Activated CD8-positive, alpha-beta memory T cell treated with anti-CD3 and anti-CD28 coated beads for 4 hours (primary cell): ENCODE measurements at regions not wholly inside any gene's neighbourhood (a gene's known extent, or its start where the extent isn't known, plus 50 kb on each side); places are given as distances from the start of the nearest gene placed in this dataset.

Source experiments
- DNase-seq, 2 donors: peaks; one replicate each; pipeline ENCODE4 v3.0.0-alpha.2; 2020; ENCODE audit warnings: low read depth in 2 of 2

DNA sequence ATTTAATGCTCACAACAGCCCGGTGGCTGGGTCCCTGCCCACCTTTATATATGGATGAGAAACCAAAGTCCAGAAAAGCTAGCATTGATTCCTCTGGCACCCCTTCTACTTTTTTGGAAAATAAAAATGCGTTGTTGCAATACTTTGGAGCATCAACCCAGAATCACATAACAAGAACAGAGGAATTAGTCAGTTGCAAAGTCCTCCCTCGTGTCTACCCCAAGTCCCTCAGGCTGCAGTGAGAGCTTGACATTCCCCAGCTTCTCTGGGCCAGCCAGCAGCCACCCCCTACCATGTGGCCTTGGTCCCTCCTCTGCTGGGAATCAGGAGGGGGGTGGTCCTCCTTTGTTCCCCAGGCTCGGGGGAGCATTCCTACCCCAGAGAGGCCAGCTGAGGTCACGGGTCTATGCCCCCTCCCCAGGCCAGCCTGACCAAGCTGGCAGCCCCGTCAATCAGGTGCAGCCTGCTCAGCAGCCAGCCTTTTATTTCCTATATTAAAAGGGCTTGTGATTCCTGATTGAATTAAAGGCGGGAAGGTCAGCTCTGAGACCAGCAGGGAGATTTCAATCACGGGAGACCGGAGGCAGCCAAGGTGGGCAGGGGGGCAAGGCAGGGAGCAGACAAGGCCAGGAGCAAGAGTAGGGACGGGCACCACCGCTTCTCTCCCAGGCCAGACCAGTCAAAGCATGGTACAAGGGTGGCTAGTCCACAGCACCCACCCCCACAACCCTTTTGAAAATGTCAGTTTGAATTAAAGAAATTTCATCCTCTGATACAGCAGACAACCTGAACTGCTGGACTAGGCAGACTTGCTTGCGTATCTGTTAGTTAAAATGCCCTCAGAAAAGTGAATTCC lies 158.9 kb downstream of the MRPL14 start:
- no peak for DNase-seq

DNA sequence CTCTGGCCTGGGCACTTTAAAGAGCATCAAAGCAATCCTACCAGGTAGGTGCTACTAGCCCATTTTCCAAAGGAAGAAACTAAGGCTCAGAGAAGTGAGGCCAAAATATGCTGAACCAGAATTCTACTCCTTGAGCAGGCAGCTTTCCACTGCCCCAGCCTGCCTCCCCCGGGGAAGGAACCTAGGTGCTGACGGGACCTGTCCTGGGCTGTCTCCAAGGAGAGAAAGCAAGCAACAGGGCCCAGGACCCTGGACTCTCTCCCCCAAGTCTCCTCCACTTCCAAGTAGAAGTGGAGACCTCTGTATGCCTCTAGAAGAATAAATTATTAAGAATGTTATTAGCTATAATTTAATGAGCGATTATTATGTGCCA lies 159.5 kb downstream of the MRPL14 start:
- no peak for DNase-seq

DNA sequence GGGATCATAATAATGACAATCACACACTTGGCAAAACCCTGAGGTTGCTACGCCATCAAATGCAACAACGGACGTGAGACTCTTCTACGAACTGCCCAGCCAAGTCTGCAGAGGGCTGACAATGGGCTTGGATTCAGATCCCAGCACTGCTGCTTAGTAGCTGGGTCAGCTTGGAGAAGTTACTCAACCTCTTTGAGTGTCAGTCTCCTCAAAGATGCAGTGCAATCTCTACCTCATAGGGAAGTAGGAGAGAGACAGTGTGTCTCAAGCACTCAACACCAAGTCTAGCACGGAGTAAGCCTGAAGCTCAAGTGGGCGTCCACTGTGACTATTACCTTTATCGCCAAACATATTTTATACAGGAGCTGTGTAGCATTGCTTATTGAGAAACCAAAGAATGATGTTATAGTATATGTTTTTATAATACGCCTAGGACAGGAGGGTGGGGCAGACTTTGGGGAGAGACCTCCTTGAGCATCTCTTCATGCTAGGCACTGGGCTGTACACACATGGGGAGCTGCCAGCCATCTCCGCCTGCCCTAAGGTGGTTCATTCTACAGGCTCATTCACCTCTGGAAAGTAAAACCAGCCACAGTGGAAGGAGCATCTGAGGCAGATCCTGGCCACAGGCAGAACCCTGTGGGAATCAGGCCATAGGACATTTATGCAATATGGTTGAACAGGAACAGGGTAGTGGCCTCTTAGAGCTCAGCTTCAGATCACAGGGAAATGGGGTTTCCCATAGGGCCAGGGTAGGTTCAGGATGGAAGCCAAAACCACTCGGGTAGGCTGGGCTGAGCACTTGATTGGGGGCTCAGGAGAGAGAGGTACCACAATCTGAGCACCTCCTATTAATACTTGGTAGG lies 160.2 kb downstream of the MRPL14 start:
- DNase-seq = no peak

DNA sequence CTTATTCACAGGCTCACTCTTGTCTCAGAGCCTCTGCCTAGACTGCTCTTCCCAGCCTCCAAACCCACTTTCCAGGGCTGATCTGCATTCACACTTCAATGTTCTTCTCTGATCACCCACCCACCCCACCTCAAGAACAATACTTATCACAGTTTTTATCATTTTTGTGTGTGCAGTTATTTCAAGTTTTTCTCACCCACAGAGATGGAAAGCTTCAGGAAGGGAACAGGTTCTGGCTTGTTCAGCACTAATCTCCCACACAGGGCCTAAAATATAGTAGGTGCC lies 160.9 kb downstream of the MRPL14 start:
- DNase-seq = no peak

DNA sequence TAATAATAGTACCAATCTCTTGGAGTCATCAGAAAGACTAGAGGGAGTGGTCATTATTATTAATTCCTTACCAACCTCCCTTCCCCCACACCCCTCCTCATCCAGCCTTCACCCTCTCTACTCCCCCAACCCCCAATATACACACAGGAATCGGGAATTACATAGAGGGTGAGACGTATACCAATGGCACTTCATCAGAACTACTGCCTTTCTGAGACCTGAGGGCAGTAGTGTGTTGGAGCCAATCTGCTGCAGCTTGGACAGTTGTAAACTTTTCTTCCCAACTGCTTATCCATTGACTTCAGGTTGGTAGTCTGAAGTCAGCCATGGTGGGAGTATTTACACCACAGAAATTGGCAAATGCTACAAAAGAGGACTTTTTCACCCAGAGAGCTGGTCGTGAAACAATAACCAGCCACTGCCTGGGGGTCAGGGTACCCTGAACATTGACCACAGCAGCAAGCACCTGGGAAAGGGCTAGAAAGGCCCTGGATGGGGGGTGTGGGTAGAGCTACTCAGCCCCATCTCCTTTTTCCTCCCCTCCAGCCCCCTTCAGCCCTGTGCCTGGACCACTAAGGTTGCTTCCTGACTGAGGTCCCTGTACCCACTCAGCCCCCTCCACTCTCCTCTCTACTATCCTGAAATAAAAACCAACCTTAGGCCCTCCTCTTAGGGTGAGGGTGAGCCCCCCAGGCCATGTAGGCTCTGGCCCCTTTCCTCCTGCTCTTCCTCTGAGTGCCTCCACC lies 161.5 kb downstream of the MRPL14 start:
- DNase-seq = no peak

DNA sequence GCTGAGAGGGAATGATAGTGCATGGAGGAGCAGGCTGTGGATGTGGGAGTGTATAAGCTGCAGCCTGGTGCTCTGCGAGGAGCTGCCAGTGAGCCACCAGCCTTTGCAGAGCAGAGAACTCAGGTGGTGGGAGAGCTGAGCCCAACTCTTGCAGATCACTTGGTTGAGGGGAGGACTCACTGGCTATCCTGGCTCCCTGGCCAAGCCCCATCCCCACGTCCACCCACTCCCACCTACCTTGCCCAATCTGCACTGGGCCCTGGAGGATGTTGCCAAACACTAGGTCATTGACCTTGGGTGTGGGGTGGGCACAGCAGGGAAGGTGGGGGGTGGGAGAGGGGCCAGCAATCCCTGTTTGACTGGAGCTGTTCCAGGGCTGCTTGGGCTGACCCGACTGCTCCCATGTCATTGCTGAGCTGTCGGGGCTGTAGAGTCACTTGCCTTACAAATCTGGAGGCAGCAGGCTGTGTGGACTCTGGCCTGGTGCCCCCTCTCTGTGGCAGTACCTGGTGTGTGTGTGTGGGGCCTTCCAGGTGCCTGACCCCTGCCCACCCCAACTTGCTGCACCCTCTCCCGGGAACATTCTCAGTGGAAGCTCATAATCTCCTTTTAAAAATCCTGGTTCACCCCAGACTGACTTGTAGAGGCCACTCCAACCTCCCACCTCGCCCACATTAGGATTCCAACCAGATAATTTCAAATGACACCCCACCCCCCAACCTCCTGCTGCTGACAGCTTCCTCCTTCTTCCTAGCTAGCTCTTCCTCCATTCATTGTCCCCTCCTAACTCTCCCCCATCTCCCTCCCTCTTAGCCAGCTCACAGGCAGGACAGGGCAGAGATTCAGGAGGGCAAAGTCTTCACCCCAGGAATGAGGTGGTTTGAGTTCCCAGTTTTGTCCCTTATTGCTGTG lies 162.3 kb downstream of the MRPL14 start:
- DNase-seq = no peak

DNA sequence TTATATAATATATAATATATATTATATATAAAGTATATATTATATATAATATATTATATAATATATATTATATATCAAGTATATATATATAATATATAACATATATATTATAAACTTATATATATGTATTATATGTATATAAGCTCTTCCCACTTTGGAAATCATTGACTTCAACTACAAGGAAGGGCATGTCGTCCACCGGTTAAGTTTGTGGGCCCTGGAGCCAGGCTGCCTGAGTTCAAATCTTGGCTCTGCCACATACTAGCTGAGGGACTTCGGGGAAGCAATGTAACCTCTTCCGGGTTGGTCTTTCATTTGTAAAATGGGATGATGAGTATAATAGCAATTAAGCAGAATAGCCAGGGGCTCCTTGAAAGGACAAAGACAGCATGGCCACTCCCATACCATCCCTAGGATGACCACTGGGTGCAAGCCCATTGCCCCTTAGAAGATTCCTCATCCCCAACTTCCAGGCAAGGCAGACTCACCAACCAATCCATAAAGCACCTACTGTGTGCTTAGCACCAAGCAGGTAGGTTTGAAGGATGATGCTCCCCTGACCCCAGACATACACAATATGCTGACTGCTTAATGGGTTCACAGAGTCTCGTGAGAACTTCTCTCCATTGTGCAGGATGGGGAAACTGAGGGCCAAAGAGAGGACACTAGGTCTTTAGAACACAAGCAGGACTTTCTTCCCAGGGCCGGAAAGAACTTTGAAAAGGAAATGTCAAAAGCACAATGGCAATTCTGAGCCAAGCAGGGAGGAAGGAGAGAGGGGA lies 163.2 kb downstream of the MRPL14 start:
- DNase-seq = no peak

DNA sequence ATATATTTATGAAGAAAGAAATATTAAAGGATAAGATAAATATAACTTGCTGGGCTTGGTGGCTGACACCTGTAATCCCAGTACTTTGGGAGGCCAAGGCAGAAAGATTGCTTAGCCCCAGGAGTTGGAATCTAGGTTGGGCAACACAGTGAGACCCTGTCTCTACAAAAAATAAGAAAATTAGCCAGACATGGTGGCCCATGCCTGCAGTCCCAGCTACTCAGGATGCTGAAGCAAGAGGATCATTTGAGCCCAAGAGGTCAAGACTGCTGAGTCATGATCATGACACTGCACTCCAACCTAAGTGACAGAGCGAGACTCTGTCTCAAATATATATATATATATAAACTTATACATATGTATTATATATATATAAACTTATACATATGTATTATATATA lies 164.0 kb downstream of the MRPL14 start:
- DNase-seq = no peak

DNA sequence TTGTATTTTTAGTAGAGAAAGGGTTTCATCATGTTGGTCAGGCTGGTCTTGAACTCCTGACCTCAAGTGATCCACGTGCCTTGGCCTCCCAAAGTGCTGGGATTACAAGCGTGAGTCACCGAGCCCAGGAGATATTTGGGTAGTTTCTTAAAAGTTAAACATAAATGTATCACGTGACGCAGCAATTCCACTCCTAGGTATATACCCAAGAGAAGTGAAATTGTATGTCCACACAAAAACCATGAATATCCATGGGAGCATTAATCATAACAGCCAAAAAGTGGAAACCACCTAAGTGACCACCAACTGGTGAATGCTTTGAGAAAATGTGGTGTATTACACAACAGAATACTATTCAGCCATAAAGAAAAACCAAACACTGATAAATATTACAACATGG lies 164.8 kb downstream of the MRPL14 start:
- no peak for DNase-seq

DNA sequence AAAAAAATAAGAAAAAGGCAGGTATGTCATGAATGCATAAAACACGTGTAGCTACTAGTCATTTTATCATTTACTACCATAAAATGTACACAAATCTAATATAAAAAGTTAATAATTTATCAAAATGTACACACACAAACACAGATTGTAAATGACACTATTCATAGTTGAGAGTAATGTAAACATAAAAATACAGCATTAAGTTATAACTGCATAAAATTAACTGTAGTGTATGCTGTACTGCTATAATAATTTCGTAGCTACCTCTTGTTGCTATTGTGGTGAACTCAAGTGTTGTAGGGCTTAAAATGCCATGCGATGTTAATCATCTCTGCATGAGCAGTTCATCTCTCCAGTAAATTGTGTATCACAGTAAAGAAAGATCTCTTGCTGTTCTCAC lies 170.0 kb downstream of the MRPL14 start:
- no peak for DNase-seq

DNA sequence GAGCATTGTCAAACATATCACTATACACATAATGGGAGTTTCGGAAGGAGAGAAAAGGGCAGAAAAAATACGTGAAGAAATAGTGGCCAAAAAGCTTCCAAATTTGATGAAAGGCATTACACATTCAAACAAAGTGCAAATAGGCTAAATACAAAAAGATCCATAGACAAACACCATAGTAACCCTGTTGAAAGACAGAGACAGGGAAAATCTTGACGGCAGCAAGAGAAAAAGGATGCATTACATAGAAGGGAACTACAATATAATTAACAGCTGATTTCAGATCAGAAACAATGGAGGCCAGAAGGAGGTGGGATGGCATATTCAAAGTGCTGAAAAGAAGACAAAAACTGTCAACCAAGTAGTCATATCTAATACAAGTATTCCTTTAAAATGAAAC lies 170.8 kb downstream of the MRPL14 start:
- DNase-seq = no peak

DNA sequence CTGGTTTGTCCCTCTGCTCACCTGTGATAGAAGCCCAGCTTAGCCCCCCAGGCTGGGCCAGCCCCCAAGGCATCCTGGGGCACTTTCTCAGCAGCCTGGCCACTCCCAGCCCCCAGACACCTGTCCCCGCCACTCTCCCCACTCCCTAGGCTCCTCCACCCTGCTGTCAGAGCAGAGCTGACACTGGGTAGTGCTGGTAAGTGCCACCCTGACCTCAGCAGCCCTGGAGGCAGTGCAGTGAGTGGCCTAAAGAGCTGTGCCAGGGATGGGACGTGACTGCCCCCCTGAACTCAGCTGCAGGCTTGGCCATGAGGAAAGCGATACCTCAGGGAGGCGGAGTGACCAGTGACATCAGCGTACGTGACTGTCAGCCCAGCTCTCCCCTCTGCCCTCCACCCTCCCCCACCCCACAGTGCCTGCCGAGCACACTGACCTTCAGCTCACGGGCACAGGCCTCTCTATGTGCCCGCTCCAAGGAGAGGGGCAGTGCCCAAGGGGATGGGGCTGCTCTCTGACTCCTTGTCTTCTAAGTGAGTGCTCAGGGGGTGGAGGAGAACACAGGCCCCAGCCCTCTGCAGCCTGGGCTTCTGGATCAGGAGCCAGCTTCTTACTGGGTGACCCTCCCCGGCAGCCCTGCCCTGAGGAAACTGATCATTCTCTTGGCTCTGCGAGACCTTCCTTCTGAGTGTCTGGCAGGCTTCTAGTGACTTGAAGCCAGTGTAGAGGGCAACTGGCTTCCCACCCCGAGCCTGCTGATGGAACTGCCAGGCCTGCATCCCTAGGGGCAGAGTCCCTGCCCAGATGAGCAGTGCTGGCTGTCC lies 172.7 kb downstream of the MRPL14 start:
- no peak for DNase-seq

DNA sequence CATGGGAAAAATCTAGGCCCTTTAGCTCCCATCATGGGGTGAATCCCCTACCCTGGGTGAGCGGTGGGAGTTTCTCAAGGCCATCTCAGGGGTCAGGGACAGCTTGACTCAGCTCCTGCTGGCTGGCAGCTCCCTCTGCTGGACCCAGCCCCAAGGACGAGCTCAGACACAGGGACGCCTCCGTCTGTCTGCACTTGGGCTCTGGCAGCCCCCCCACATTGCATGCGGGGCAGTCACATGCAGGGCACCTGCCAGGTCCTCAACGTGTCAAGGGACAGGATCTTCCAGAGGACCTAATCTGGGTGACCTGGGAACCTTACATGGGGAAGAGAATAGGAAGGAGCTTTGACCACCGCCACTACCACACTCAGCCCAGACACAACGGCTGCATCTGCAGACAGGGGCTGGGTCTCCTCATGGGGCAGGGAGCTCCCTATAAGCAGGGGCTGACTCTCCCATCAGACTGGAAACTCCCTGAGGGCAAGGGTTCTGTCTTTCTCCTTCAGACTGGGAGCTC lies 173.4 kb downstream of the MRPL14 start:
- DNase-seq = no peak

DNA sequence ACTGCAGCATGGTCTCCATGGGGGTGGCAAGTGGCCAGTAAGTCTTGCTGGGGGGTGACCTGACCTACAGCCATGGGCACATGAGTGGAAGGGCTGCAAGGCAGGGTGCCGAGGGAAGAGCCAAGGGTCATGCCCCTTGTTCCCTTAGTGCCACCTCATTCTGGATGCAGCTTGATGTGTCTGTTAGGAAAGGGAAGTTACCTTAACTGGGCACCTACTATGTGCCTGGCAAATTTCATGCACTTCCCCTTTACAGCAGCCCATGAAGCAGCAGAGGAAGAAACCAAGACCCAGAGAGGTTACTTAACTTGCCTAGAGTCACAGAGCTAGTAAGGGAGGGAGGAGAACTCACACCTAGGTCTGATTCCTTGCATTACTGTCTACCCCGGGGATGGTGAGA lies 174.0 kb downstream of the MRPL14 start:
- no peak for DNase-seq

DNA sequence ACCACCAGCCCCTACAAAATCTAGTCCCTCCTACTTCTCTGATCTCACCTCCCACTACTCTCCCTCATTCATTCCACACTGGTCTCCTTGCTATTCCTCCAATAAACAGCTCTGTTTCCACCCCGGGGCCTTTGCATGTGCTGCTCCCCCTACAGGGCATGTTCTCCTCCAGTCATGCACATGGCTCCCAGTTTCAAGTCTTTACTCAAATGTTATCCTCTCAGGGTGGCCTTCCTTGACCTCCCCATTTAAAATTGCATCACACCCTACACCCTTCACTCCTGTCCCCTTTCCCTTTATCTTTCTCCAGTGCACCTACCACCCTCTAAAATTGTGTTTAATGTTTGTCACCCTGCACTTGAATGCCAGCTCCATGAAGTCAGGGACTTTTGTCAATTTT lies 174.5 kb downstream of the MRPL14 start:
- no peak for DNase-seq

DNA sequence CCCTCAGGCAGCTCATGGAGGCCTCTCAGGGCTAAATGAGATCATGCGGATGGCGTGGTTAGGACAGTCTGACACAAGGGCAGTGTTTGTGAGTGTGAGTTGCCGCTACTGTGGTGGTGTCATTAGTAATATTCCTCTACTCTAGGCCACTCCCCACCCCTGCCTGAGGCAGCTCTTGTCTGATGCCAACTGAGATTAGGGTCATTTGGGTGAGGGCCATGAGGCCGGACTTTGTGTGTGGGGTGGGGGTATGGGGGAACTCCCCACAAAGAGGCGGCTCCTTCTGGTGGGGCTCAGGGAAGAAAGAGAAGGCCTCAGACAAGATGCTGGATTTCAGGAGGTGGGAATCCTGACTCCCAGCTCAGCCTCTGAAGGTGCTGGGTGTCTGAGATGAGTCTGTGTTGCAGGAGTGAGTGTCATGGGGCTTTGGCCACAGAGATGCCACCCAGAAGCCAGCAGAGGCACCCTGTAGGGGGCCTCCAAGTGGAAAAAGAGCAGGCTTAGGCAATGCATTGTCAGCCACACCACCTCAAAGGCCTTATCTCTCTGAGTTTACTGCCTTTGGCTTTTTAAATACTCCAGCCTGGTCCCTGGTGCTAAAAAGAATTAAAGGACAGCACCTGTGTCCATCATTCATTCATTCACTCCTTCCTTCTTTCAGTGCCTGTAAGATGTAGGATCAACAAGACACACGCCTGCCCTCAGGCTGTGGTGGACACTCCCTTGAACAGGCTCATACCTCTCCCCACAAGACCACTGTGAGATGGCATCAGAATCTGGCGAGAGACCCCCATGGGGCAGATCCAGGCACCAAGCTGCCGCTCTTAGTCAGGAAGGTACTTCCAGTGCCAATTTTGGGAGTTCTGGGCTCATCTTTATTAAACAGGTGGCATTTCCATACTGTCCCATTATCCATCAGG lies 175.2 kb downstream of the MRPL14 start:
- DNase-seq = no peak

DNA sequence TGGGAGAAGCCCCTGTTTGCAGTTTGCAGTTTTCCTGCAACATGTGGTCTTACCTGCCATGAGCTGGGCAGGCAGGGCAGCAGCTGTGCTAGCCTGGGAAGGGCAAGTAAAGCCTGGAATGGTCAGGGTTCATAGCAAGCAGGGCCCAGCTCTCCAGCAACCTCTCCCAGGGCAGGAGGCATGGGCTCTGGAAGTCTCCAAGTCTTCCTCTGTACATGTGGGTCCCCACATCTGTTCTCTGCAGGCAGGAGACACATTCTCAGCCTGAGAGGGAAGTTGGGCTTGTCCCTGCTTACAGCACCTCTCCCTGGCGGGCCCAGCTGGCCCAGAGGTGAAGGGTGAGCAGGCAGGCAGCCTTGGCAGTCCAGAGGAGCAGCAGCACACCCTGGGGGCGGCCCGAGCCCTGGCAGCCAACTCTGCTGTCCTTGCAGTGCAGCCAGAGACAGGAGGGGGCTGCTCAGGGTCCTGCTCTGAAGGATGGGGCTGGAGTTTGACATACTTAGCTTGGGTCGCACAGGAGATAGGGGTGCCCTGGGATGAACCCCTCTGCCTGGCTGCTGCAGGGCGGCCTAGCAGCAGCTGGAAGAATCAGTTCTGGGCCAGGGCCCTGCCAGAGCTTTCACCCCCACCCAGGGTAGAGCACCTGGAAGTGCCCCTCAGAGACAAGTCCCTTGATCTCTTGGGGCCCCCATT lies 176.0 kb downstream of the MRPL14 start:
- DNase-seq = no peak

DNA sequence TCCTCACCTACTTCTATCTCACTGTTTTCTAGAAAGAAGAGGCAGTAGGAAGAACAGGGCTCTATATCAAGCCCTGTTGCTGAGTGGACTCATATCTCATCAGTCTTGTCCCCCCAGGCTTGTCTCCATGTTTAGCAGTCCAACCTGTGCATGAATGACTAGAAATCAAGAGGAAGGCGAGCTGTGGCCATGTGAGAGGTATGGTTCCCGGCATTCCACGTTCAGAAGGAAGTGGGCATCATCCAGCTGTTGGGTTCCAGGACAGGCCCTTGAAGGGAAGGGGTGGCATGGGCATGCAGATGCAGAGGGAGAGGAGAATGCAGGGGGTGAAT lies 176.6 kb downstream of the MRPL14 start:
- DNase-seq = no peak
